ENCODE measurements at regions not wholly inside any gene's neighbourhood (a gene's known extent, or its start where the extent isn't known, plus 50 kb on each side); places are given as distances from the start of the nearest gene placed in this dataset.

DNA sequence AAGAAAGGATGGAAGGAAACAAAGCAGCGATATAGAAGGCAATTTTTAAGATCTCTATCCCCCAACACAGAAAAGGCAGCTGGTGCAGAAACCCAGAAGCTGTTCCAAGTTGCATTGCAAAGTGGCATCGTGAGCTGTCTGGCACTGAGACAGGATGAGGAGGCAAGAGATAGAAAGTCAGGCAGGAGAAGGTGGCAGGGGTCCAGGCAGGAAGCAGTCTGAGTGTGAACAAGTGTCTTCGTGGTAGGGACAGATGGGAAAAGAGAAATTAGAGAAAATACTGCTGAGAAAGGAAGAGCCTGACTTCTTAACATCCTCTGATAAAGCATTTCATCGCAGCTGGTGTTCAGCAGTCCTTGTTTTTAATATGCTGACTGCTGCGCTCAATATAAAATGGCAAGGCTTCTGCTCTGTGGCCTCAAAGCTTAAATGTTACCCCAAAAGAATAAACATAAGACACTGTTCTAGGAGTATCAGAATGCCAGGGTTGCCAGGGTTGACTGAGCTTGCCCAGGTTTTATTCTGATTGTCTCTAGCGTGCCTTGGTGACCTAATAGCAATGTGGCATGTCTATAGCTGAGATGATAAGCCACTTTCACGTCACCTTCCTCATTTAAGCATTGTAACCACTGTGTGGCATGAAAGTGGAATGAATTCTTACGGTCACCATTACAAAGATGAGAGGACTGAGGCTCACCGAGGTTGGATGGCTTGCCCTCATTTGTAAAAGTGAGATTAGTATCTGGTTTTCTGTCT, 397.6 kb downstream of the NUAK1 start:
- in situ Hi-C loops (cut with MboI; ENCODE audit: low pct_unique_long_range_greater_than_20kb, low sequenced_read_pairs, unreplicated experiment): no loop called here
- TF ChIP-seq CTCF (IDR thresholded peaks at IDR 0.05; ENCODE audit: extremely low read depth, insufficient read depth, missing control alignments): no peak
- DNase-seq (ENCODE audit: low spot score): no peak

- in situ Hi-C loops (cut with MboI; ENCODE audit: low pct_unique_long_range_greater_than_20kb, low sequenced_read_pairs, unreplicated experiment): no loop called here
- no peak for DNase-seq (ENCODE audit: low spot score)
- no peak for TF ChIP-seq CTCF (IDR thresholded peaks at IDR 0.05; ENCODE audit: extremely low read depth, insufficient read depth, missing control alignments)
Measured at GRCh38 chr12:105741786-105742566, 396.8 kb downstream of the NUAK1 start.

DNA sequence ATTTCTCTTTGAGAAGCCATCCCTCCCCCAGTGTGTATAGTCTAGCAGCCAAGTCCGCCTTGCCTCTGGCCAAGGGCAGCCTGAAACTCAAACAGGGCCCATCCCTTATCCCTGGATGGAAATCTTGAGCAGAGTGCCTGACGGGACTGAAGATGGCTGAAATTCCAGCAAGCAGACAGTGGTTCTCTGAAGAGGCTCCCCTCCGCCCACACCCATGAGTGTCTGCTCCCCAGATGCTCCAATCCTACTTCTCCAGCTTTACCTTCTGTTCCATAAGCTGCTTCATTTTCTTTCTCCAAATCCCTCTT, 396.2 kb downstream of the NUAK1 start:
- no peak for TF ChIP-seq CTCF (IDR thresholded peaks at IDR 0.05; ENCODE audit: extremely low read depth, insufficient read depth, missing control alignments)
- no peak for DNase-seq (ENCODE audit: low spot score)
- in situ Hi-C loops (cut with MboI; ENCODE audit: low pct_unique_long_range_greater_than_20kb, low sequenced_read_pairs, unreplicated experiment): no loop called here

- in situ Hi-C loops (cut with MboI; ENCODE audit: low pct_unique_long_range_greater_than_20kb, low sequenced_read_pairs, unreplicated experiment): no loop called here
- TF ChIP-seq CTCF (IDR thresholded peaks at IDR 0.05; ENCODE audit: extremely low read depth, insufficient read depth, missing control alignments): no peak
- no peak for DNase-seq (ENCODE audit: low spot score)
Measured at GRCh38 chr12:105744371-105745058, 394.2 kb downstream of the NUAK1 start.

- TF ChIP-seq CTCF (IDR thresholded peaks at IDR 0.05; ENCODE audit: extremely low read depth, insufficient read depth, missing control alignments): no peak
- in situ Hi-C loops (cut with MboI; ENCODE audit: low pct_unique_long_range_greater_than_20kb, low sequenced_read_pairs, unreplicated experiment): no loop called here
- no peak for DNase-seq (ENCODE audit: low spot score)
Measured at GRCh38 chr12:105745811-105746210, 392.9 kb downstream of the NUAK1 start.

DNA sequence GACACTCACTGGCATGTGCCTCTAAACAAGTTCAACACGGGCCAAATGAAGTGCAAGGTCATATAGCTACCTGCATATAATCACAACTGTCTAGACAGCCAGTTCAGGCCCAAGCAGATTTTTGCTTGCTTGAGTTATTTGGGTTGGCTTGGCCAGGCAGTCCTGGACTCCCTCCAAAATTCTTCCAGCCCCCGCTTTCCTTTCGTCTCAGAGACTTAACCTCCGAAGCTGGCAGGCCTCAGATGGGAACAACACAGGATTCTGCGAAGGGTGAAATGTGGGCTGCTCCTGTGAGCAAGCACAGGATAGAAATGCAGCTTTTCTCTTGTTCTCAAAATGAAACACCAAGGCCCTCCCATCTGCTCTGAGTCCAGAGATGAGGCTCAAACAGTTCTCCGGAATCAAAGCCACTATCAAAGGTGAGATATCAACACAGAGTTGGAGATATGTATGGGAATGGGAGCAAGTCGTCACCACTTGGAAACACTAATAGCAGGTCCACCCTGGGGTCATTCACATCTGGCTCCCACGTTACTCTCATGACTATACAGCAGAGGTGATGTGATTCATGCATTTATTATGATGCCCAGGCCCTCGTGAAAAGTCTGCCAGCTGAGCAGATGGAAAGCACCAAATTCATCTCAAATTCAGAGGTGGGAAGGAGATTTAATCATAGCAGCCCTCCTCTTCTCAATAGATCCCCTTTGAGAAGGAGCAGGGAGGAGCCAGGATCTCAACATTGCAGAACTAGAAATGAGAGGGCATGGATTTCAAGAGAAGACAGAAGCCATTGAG, 389.8 kb downstream of the NUAK1 start:
- in situ Hi-C loops (cut with MboI; ENCODE audit: low pct_unique_long_range_greater_than_20kb, low sequenced_read_pairs, unreplicated experiment): no loop called here
- no peak for TF ChIP-seq CTCF (IDR thresholded peaks at IDR 0.05; ENCODE audit: extremely low read depth, insufficient read depth, missing control alignments)
- DNase-seq (ENCODE audit: low spot score): no peak

All from GM13977 (cell line).